ENCODE measurements at regions not wholly inside any gene's neighbourhood (a gene's known extent, or its start where the extent isn't known, plus 50 kb on each side); places are given as distances from the start of the nearest gene placed in this dataset.

GRCh38 chr1:83515578-83516154 is 483.3 kb downstream of the TTLL7 start:
- no peak for ATAC-seq
- Histone ChIP-seq H3K27ac (no peak overlapping the region), H3K9me3 (no peaks in the 10 kb centered on the region), H3K27me3 (ENCODE audit: low read depth) (no peaks in the 10 kb centered on the region), H3K36me3 (no peaks in the 10 kb centered on the region), H3K4me3 (no peak overlapping the region), H3K4me1 (no peaks in the 10 kb centered on the region)
- intact Hi-C loops (cut with DNase I) = no loop called here
- no peak for TF ChIP-seq CTCF (IDR thresholded peaks at IDR 0.05)
- DNase-seq = no peak

GRCh38 chr1:83512373-83513193 is 486.3 kb downstream of the TTLL7 start:
- intact Hi-C loops (cut with DNase I) = no loop called here
- ATAC-seq (no peak), DNase-seq (no peak)
- H3K4me1 ChIP-seq = peaks cover 13% of the 10 kb centered on the region
- no peaks in the 10 kb centered on the region for H3K36me3 ChIP-seq
- H3K9me3 ChIP-seq = no peaks in the 10 kb centered on the region
- no peaks in the 10 kb centered on the region for H3K27me3 ChIP-seq (ENCODE audit: low read depth)
- no peak overlapping the region for H3K27ac ChIP-seq
- H3K4me3 ChIP-seq = no peak overlapping the region
- no peak for TF ChIP-seq CTCF (IDR thresholded peaks at IDR 0.05)

- Histone ChIP-seq H3K4me1 (peaks cover 13% of the 10 kb centered on the region), H3K27me3 (ENCODE audit: low read depth) (no peaks in the 10 kb centered on the region), H3K27ac (no peak overlapping the region), H3K9me3 (no peaks in the 10 kb centered on the region), H3K36me3 (no peaks in the 10 kb centered on the region), H3K4me3 (no peak overlapping the region)
- intact Hi-C loops (cut with DNase I) = no loop called here
- DNase-seq (no peak), ATAC-seq (no peak)
- TF ChIP-seq CTCF (IDR thresholded peaks at IDR 0.05) = no peak
These were observed 487.7 kb downstream of the TTLL7 start for GRCh38 chr1:83511146-83511726.

GRCh38 chr1:83509301-83509781 is 489.6 kb downstream of the TTLL7 start:
- intact Hi-C loops (cut with DNase I) = no loop called here
- Histone ChIP-seq H3K36me3 (no peaks in the 10 kb centered on the region), H3K27me3 (ENCODE audit: low read depth) (no peaks in the 10 kb centered on the region), H3K9me3 (no peaks in the 10 kb centered on the region), H3K4me1 (peaks cover 13% of the 10 kb centered on the region), H3K27ac (no peak overlapping the region), H3K4me3 (no peak overlapping the region)
- TF ChIP-seq CTCF (IDR thresholded peaks at IDR 0.05) = no peak
- no peak for DNase-seq
- peak in 1 of 2 donors; percentile 59 for ATAC-seq

GRCh38 chr1:83508485-83509151 is 490.3 kb downstream of the TTLL7 start:
- Histone ChIP-seq H3K36me3 (no peaks in the 10 kb centered on the region), H3K27ac (peak overlapping the region; percentile 1), H3K4me3 (no peak overlapping the region), H3K4me1 (peaks cover 13% of the 10 kb centered on the region), H3K9me3 (no peaks in the 10 kb centered on the region), H3K27me3 (ENCODE audit: low read depth) (no peaks in the 10 kb centered on the region)
- peak; percentile 37 to 41 for ATAC-seq
- DNase-seq = no peak
- intact Hi-C loops (cut with DNase I) = no loop called here
- no peak for TF ChIP-seq CTCF (IDR thresholded peaks at IDR 0.05)
